NCI-H1930 (cell line): ENCODE measurements at regions not wholly inside any gene's neighbourhood (a gene's known extent, or its start where the extent isn't known, plus 50 kb on each side); places are given as distances from the start of the nearest gene placed in this dataset.
"Not testable (repeated sequence)": the region's sequence is repeated elsewhere in the genome, so short reads cannot be mapped to it uniquely, and the experiment has no call there.

ENCODE experiments used
- DNase-seq, 2 experiments: peaks; one replicate each; lab custom pipeline; 2025; lab: John Stamatoyannopoulos, UW

DNA sequence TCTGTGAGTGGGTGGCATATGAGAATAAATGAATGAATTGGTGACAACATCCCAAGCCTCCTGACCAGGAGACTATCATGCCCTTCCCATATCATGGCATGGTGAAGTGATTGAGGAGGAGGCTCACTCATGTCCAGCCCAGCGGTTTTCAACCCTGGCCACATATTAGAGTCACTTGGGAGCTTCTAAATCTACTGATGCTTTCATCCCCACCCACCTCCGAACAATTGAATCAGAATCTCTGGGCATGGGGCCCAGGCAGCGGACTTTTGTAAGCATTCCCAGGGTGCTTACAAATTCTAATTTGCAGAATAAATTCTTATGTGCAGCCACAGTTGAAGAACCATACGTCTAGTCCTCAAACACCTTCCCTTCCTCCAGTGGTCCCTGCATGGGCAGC, 81.7 kb upstream of the SEC11C start:
- no peak for DNase-seq

DNA sequence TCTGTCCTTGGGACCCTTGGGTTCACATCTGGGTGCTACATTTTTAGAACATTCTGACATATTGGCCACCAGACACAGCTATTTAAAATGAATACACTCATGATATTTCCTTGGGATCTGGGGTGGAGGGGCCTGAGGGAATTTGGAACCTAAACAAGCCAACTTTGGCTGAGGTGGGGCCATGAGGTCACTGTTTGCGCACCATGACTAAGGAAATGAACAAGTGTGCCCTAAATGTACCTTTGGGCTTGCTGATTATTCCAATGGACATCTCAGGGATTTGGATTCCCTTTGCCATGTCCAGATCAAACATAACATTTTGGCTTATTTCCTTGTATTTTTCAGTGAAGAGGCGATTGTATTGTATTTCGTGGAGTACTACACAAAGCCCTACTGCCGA, 80.5 kb upstream of the SEC11C start:
- DNase-seq, result no peak

DNA sequence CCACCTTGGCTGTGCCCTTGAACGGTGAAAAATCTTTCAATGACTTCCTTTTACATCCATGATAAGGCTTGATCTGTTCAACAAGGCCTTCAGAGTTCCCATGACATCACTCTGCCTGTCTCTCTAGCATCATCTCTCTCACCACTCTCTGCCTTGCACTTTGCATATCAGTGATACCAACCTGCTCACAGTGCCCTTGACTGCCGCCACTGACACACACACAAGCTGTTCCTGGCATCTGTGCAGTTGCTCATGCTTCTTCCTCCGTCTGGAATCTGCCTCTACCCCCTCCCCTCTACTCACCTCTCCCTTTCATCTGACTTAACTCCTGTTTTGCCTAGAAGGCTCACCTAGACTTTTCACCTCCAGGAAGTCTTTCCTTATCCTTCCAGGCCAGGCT, 79.1 kb upstream of the SEC11C start:
- DNase-seq, result no peak

DNA sequence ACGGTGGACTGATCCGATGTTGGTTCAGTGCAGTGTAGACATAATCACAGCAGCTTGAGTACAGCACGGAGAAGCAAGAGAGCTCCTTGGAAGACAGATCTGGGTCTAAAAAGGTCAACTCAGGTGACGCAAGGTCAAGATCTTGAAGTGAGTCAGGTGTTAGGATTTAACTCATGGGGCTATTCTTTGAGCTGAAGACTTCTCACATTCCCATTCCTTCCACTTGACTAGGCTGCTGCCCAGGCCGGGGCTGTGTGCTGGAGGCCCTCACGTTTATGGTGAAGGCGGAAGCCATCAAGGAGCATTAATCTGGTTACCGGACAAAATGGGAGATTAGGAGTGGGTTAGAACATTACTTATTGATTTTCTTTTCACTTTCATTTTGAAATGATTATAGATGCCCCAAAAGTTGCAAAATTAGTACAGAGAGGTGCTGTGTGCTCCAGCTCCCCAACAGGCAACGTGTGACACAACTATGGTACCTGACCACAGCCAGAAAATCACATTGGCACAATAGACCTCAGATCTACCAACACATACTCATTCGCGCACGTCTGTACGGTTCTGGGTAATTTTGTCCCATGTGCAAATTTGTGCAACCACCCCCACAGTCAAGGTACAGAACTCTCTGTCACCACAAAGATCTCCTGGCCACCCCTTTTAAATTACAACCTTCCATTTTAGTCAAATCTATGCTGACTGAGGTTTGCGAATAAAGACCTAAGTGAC, 77.6 kb upstream of the SEC11C start:
- no peak for DNase-seq

DNA sequence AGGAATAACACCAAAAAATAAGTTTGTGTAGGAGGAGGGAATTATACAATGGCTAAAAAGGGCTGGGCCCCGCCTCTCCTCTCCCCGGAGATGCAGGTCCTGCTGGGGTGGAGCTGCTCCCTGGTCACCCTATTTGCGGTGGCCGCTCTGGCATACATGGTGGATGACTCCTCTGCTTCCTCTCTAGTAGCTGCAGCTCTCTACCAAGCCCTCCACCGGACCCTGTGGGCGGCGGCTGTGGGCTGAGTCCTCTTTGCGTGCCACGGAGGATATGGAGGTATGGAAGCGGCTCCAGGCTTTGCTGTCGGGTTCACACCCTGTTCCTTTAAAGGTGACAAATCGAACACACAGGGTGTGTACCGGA, 77.1 kb upstream of the SEC11C start:
- no peak for DNase-seq

DNA sequence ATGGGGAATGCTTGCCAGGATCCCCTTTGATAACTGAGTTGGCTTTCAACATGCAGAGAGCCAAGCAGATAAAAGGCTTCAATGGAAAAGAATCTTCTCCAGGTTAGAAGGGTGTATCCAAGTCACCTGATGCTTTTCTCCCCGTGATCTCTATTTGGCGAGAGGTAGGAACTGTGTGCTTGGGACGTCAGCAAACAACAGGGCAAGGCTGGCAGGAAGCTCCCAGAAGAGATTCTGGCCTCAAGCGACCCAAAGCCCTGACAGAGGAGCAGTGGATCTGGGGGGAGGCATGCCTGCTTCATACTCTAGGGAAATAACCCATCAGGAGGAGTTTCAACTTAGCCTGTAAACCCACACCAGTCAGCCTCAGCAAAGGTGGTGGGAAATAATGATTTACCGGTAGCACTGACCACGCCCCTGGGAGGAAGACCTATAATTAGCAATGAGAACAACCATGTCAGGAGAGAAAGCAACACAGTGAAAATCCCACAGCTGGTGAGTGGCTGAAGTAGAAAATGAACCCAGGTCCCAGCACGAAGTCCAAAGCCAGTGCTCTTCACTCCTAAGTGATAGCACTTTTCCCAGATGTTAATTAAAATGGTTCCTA, 76.3 kb upstream of the SEC11C start:
- no peak for DNase-seq

DNA sequence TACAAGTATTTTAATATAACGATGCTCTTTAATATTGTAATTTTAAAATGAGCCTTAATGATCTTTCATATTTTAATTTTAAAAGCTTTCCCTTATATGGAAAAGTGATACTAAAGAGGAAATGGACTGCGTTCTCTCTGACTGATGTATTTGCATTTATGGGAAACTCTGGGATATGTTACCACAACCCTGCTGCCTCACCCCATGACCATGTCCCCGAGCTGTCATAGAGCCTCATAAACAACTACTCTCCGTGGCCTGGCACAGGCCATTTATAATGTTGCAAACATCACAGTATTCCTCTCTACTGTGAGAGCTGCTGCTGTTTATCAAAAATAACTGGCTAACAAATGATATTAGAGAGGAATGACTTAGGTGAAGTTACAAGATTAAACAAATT, 75.8 kb upstream of the SEC11C start:
- no peak for DNase-seq

DNA sequence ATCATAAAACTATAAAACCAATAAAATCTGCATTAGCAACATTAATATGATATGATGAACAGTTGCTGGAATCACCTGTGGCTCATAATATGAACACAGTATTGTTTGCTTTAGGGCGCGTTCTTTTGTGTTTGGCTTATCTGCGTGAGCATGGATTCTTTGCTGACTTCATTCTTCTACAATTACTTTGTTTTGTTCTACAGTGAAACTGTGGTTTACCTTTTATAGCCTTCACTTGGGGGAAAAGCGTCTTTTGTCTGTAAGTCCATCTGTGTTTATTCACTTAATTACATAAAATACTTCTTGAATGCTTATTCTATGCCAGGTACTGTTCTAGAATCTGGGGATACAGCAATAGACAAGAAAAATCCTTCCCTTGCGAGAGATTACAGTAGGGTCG, 74.0 kb upstream of the SEC11C start:
- peak; percentile 56 to 61 for DNase-seq

DNA sequence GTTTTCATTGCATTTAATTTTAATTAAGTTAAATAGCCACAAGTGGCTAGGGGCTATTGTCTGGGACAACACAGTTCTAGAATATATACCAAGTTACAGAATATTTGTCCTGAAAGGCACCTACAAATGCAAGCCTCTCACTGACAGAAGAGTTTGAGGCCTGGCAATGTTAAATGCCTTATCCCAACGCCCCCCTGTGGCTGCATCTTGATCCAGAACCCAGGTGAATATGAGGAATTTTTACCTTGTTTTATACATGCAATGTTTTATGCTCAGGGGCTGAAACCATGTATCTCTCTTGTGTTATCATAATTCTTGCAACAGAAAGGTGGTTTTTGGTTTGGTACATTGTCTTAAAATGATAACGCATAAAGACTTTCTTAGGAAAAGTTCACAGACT, 71.8 kb upstream of the SEC11C start:
- no peak for DNase-seq

DNA sequence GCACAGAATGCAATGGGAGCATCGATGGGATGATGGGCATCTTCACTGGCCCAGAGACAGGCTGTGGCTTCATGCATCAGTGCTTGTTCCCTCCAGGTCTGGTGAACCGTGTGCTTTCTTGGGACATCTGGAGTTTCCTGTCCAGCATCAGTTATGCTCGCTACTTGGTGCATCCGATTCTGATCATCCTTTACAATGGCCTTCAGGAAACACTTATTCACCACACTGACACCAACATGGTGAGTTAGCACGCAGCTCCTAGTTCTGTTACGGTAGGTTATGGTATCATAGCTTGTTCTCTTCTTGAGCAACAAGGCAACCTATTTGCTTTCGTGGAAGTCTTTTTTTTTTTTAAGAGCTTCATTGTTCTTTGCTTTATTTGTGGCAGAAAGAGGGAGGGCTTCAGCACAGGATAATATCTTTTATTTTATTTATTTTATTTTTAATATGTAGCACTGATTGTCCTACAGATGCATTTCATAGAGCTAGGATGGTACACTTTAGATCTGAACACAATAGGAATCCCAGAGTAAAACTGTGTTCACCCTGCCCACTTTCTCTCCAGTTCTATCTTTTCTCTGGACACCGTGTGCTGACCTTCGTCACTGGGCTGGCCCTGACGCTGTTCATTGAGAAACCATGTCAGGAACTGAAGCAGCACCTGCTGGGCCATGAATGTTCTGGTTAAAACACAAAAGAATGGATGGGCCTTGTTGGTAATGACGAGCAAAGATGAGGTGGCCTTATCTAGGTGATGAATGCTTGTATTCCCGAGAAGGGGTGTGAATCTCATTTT, 71.2 kb upstream of the SEC11C start:
- DNase-seq, result no peak

DNA sequence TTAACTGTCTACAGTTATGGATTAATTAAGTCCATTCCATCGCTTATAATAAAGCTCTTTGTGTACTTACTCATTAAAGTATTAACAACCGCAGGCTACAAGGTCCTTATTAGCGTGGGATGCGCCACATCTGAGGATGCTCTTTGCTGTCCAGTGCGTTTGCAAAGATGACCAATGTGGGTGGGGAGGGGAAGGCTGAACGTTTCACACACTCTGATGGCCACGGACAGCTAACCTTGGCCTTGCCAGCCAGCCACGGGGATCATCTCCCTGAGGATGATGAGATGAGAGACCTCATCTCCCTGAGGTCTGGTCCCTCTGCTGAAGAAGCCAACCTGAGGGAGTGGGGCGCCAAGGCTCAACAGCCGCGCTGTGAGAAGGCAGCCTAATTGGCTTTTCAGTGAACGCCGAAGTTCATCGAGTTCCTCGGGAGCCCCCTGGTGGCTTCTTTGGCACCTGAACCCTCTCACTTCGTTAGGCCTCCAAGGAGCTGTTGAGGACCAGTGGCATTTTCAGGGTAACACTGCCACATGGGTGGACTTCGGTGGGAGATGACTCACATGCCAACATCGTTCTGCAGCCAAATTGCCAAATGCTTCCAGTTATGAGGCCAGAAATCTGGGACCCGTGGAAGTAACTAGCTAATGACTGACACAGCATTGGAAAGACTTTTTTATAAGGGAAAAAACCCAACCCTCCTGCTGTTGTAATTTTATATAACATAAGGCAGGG, 69.3 kb upstream of the SEC11C start:
- peak; percentile 74 to 83 for DNase-seq

DNA sequence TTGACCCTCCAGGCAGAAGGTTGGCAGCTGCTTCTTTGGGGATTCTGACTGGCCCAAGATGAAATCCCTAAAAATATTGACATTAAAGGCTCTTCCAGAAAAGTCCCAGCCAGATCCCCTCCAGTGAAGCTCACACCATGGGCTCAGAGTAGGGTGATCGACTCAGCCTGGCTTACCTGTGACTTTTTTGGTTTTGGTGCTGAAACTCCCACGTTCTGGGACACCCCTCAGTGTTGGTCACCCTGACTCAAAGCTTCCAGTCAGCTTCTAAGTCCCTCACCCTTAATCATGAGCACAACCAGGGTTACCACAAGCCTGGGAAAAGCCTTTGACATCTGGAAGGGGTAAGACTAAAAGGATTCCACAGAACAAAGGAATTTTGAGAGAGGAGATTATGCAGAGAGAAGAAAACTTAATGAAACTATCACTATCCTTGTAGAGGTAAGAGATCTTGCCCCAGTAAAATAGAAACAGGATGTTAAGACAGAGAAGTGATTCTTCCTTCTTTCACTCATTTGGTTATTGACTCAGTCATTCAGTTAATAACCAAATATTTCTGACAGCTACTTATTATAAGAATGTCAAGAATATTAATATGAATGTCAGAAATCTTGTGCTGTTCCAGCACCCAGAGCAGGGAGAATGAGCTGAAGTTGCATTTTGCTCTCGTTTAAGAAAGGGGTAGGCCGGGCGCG, 66.8 kb upstream of the SEC11C start:
- DNase-seq, result no peak

DNA sequence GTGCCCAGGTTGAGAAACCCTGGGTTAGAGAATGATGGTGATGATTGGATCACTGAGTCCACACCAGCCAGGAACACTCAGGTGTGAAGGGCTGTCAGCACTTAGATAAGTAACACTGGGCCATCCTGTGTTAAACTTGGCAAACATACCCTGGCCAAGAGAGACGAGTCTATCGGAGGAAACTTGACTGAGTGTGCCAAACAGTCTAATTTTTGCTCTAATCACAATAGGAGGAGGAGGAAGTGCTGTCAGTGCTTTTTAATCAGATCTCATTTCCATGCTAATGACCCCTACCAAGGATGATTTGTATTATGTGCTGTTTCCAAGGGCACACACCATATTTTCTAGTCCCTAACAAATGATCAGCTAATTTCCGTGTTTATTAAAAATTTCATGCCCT, 63.8 kb upstream of the SEC11C start:
- no peak for DNase-seq

DNA sequence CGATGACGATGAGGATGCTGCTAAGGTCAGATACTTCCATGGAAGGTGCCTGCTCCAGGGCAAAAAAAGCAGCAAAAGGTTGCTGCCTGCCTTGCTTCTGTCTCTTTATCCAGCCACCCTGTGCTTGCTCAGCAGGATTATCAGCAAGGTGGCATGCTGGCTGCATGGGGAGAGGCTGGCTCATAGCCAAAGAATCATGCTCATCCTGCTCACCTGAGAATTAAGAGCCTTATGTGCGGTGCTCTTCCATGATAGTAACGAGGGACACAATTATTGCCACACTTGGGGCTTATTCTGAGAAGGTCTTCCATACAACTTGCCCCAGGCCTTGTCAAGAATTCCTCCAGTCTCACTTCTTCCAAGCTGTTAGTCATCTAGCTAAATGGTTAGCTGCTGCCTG, 60.4 kb upstream of the SEC11C start:
- no peak for DNase-seq

DNA sequence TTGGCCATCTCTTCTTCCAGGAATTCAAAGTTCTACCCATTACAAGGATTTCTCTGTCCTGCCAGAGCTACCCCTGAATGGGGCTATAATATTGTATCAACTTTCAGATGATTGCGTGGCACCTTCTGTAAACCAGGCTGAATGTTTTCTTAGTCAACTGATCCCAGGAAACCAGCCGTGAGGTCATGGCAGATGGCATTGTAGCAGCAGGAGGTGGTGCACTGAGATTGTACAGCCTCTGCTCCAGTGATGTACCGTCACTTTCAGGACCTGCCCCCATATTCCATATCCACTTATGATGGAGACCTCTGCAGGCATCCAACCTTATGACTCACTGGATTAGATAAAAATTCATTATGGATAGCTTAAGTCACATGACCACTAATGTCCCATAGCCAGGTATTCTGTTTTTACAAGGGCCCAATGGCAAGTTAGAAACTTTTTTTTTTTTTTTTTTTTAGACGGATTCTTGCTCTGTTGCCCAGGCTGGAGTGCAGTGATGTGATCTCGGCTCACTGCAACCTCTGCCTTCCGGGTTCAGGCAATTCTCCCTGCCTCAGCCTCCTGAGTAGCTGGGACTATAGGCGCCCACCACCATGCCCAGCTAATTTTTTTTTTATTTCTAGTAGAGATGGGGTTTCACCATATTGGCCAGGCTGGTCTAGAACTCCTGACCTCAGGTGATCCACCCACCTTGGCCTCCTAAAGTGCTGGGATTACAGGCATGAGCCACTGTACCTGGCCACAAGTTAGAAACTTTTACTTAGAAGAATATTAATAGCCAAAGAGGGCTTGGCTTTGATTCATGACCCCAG, 59.8 kb upstream of the SEC11C start:
- DNase-seq, result not testable (repeated sequence)

DNA sequence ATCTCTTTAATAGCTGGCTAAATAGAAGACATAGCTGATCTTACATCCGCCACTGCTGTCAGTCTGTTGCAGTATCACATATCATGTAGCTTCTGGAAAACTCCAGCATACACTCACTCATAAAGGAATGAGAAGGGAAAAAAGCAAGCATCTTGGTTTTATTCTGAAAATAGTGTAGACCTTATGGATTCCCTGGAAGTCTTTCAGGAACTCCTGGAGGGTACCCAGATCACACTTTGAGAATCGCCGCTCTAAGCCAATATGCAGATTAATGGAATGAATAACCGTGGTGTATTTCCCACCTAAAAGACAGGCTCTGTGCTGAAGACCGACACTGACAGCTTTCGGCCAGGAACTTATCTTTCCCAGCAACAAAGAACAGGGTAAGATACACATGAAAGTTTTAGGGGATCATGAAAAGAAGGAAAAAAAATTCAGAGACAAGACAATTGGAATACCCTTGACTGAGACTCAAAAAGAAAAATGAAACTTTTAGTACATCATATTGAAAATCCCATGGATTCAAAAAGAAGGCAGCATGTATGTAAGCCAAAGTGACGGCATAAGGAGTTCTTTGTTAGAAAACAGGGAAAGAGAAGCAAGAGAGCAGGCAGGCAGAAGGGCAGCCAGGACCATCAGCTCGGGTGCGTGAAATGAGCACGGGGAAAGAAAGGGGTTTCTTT, 56.4 kb upstream of the SEC11C start:
- no peak for DNase-seq

DNA sequence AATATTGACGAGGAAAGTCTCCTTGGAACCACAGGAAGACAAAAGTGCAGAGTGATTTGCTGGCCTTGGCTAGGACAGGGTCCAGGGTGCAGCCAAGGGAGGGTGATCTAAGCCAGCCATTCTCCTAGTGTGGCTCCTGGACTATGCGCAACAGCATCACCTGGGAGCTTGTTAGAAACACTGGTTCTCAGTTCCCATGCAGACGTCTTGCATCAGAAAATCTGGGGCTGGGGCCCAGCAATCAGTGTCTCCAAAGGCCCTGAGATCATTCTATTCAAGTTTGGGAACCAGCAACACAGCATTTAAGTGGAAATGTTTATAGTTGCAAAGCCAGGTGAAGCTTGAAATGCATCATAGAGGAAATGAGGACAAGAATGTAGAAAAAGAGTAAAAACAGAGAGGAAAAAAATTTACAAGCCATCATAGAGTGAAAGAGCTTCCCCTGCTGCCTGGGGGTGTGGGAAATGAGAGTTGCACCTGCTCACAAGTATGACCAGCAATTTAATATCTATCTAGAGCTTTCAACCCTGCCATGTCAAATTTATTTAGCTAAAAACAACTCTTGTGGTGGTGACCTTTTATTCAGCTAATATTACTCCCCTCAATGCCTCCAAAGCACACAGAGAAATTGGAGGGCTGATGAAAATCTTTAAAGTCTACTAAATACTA, 54.4 kb upstream of the SEC11C start:
- DNase-seq, result no peak

DNA sequence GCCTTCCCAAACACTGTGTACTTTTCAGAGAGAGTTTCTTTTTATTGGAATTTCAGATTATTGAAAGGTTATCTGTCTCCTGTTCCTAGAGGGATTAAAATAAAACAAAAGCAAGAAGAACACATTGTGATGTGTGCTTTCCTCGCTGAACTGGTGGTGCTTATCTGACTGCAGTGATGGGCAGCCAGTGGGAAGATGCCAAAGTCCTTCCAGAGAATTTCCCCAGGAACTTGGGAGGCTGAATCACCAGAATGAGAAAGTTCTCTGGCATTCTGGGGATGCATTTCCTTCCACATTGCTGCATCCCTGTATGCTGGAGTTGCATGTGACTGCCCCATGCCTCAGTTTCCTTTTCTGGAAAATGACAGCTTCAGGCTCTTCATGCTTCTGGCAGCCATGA, 53.9 kb upstream of the SEC11C start:
- DNase-seq, result no peak

DNA sequence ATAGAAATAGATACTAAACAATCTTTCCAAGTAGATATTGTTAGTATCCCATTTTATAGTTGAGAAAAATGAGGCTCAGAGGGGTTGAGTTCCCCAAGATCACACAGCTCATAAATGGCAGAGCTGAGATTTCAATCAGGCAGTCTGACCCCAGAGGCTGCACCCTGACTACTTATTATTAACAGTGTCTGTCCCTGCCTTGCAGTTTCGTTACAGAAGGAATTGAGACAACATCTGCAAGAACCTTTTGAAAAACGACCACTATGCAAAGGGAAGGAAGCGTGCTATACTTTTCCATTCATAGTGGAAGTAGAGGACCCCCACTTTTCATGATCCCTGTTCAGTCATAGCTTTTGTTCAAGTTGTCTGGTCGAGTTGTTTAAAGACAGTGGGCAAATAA, 53.2 kb upstream of the SEC11C start:
- no peak for DNase-seq

DNA sequence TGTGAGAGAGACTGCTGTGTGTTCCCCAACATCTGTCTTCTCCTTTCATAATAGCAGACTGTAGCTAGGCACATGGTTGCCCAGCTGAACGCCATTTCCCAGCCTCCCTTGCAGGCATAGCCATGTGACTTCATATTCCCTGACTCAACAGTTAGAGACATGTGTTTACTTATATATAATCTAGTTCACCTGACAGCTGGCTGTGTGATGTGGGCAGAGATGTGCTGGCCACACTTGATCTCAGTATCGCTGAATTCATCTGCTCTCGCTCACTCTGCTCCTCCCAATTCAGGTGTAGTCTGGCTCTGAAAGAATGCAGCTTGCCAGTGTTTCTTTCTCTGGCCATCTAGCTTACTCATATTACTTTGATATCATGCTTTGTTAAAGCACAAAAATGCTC, 52.3 kb upstream of the SEC11C start:
- DNase-seq, result no peak
